Heart left ventricle (tissue), 16 donors: ENCODE measurements at regions not wholly inside any gene's neighbourhood (a gene's known extent, or its start where the extent isn't known, plus 50 kb on each side); places are given as distances from the start of the nearest gene placed in this dataset.
"Not testable (repeated sequence)": the region's sequence is repeated elsewhere in the genome, so short reads cannot be mapped to it uniquely, and the experiment has no call there.

Experiments
- ATAC-seq, 4 donors: fragments of 200-7000 bp; cut with Tn5 transposase; one replicate each; pipeline ENCODE4 v1.9.1; 2020 to 2022; ENCODE audit warnings: moderate library complexity in 4 of 4, mild to moderate bottlenecking in 3 of 4, moderate number of reproducible peaks in 1 of 4
- DNase-seq, 5 donors: peaks; one replicate each; pipeline ENCODE4 v3.0.0-alpha.2; 2020
- H3K27ac ChIP-seq, 12 donors: fragments of 200-600 bp; sonication (generic) in 4 of 12; one replicate each; pipeline versions ENCODE4 v1.5.0 to v1.8.0; 2016 to 2022; ENCODE audit warnings: mild to moderate bottlenecking in 2 of 12
- H3K27me3 ChIP-seq, 9 donors: fragments of 200-600 bp; sonication (generic) in 2 of 9; one replicate each; pipeline versions ENCODE4 v1.5.1 to v1.8.0; 2016 to 2022; ENCODE audit warnings: mild to moderate bottlenecking in 3 of 9
- H3K36me3 ChIP-seq, 9 donors: fragments of 200-600 bp; sonication (generic) in 2 of 9; one replicate each; pipeline versions ENCODE4 v1.5.0 to v1.8.0; 2018 to 2022; ENCODE audit warnings: mild to moderate bottlenecking in 2 of 9
- H3K4me1 ChIP-seq, 12 donors: fragments of 200-600 bp; sonication (generic) in 4 of 12; one replicate each; pipeline versions ENCODE4 v1.5.0 to v1.8.0; 2016 to 2022; ENCODE audit warnings: mild to moderate bottlenecking in 3 of 12
- H3K4me3 ChIP-seq, 12 donors: fragments of 200-600 bp; sonication (generic) in 4 of 12; one replicate each; pipeline versions ENCODE4 v1.5.0 to v1.8.0; 2017 to 2022; ENCODE audit warnings: mild to moderate bottlenecking in 9 of 12, moderate library complexity in 4 of 12
- H3K9me3 ChIP-seq, 12 donors: fragments of 200-600 bp; sonication (generic) in 4 of 12; one replicate each; pipeline versions ENCODE4 v1.5.0 to v1.8.0; 2016 to 2022; ENCODE audit warnings: mild to moderate bottlenecking in 1 of 12
- POLR2A ChIP-seq, 2 donors: fragments of 450-650 bp; IDR thresholded peaks; one replicate each; pipeline ENCODE4 v1.6.1; 2017; ENCODE audit warnings: antibody characterized with exemption in 2 of 2, mild to moderate bottlenecking in 2 of 2, moderate library complexity in 2 of 2
- WGBS, 4 donors: extraction: QIAGEN DNeasy Blood & Tissue Kit in 2 of 4; methylation state at CpG; one replicate each; pipeline versions ENCODE4 v1.1.5 to v1.1.7; 2013 to 2018; 5-methylcytosine and 5-hydroxymethylcytosine counted together
- intact Hi-C, 10 donors: fragments of 100-400 bp; cut with DNase I; formaldehyde crosslinking; loops; one replicate each; pipeline versions ENCODE4 v1.11.1 to v1.14.2; 2022
- TF ChIP-seq, protein P1 (sequence below), 12 donors: fragments of 200-600 bp; sonication (generic) in 4 of 12; IDR thresholded peaks; one replicate each; pipeline versions ENCODE4 v1.5.0 to v1.8.0; 2018 to 2022; ENCODE audit warnings: antibody characterized with exemption in 12 of 12, mild to moderate bottlenecking in 5 of 12
- donor health status: ischemic (EF 13 %, LVEDD 7.1; RV severe dilation, severe dysfunction).
- donor health status: healthy with polysubstance abuse.
- donor health status: DM: no; HTN: yes; CAD: no.
- donor health status: DM: no; HTN: no; CAD: no.
- donor health status: ischemic (EF 25% LVEDD 6.9; RV normal size, moderate dysfunction).
- donor health status: ischemic (EF 25% LVEDD 5.7; RV mildly dilated, moderate dysfunction).
- donor health status: healthy.
- donor health status: DM: yes; HTN: yes; CAD: no.
- donor health status: ischemic (EF 35%, LVEDD 5.7; RV mildly dilated, moderate dysfunction).
- donor health status: nonischemic (EF 11% LVEDD 7.7; RV severe dilation, severe dysfunction).
- donor health status: DM: yes; HTN: yes; CAD: no.
- donor health status: PGD.
- donor health status: ischemic (EF 29% LVEDD 5.4; RV normal size, mild dysfunction).
- donor health status: nonischemic (EF 23%, LVEDD 6.1; RV moderate dilation, normal function).

DNA sequence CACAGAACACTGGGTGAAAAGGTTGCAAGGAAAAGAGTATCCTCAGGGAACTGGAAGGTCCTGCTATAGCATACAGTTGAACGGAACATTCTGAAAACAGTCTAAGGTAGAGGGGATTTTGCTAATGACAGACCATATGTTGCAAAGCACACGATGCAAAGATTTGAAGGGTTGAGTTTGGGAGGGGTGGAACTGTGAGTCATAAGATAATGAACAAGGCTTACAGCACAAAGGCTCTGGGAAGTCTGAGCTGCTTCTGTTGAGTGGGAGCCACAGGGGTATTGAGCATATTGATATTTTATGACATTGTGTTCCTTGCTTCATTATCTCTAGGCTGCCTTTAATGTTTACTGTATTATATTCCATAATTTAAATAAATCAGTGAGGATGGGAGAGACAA lies 104.9 kb downstream of the PLPPR4 start:
- H3K27ac ChIP-seq, result no peak overlapping the region
- no peaks in the 10 kb centered on the region for H3K9me3 ChIP-seq
- no peak for TF ChIP-seq POLR2A (IDR thresholded peaks at IDR 0.05)
- TF ChIP-seq, protein P1, sequence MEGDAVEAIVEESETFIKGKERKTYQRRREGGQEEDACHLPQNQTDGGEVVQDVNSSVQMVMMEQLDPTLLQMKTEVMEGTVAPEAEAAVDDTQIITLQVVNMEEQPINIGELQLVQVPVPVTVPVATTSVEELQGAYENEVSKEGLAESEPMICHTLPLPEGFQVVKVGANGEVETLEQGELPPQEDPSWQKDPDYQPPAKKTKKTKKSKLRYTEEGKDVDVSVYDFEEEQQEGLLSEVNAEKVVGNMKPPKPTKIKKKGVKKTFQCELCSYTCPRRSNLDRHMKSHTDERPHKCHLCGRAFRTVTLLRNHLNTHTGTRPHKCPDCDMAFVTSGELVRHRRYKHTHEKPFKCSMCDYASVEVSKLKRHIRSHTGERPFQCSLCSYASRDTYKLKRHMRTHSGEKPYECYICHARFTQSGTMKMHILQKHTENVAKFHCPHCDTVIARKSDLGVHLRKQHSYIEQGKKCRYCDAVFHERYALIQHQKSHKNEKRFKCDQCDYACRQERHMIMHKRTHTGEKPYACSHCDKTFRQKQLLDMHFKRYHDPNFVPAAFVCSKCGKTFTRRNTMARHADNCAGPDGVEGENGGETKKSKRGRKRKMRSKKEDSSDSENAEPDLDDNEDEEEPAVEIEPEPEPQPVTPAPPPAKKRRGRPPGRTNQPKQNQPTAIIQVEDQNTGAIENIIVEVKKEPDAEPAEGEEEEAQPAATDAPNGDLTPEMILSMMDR (IDR thresholded peaks at IDR 0.05), result no peak
- H3K4me1 ChIP-seq, result no peaks in the 10 kb centered on the region
- DNase-seq (no peak), ATAC-seq (no peak)
- 17 to 21% (median 20%) methylated on average over 2 of the region's 2 CpGs for WGBS, 4 donors
- no peaks in the 10 kb centered on the region for H3K36me3 ChIP-seq
- H3K4me3 ChIP-seq, result no peak overlapping the region
- H3K27me3 ChIP-seq, result no peaks in the 10 kb centered on the region
- intact Hi-C loops, result no loop called here

DNA sequence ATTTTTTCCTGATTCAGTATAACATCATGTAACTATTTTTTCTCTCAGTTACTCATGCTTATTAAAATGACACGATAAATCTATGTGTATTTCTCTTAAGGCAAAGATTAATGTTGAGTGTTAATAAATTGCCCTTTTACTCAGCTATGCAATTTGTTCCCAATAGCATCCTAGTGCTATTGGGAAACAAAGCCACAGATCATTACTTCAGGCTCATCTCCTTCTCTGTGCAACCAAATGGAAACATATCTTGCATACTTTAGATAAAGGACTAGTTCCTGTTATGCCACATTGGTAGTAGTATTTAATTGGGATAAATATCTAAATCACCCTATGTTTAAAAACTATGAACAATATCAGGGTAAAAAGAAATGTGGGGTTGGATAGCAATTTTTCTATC lies 106.2 kb downstream of the PLPPR4 start:
- no peak overlapping the region for H3K27ac ChIP-seq
- H3K36me3 ChIP-seq, result no peaks in the 10 kb centered on the region
- intact Hi-C loops, result no loop called here
- no peaks in the 10 kb centered on the region for H3K4me1 ChIP-seq
- no peaks in the 10 kb centered on the region for H3K9me3 ChIP-seq
- H3K4me3 ChIP-seq, result no peak overlapping the region
- 86 to 93% (median 91%) methylated on average over 1 of the region's 1 CpG for WGBS, 4 donors
- no peaks in the 10 kb centered on the region for H3K27me3 ChIP-seq
- TF ChIP-seq, protein P1 (IDR thresholded peaks at IDR 0.05), result no peak
- TF ChIP-seq POLR2A (IDR thresholded peaks at IDR 0.05), result no peak
- ATAC-seq (no peak), DNase-seq (no peak)

DNA sequence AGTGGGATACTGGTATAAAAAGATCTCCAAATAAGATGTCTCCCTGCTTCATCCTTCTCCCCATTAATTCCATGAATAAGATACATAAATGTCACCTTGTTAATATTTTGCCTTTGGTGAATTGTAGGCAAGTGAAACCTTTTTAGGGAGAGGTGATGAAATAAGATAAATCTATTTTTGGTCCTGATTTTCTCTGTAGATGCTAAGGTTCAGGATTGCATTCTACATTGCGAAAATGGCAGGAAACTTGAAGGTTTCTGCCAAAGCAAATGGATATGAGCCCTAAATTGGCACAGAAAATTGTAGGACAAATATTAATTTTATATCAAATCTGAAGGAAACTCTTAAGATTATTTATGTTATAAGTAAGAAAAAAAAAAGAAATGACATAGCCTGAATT lies 107.1 kb downstream of the PLPPR4 start:
- Histone ChIP-seq H3K27ac (no peak overlapping the region), H3K4me3 (no peak overlapping the region), H3K9me3 (no peaks in the 10 kb centered on the region), H3K36me3 (no peaks in the 10 kb centered on the region), H3K4me1 (no peaks in the 10 kb centered on the region), H3K27me3 (no peaks in the 10 kb centered on the region)
- intact Hi-C loops, result no loop called here
- 75 to 88% (median 80%) methylated on average over 1 of the region's 1 CpG for WGBS, 4 donors
- no peak for TF ChIP-seq POLR2A (IDR thresholded peaks at IDR 0.05)
- TF ChIP-seq, protein P1 (IDR thresholded peaks at IDR 0.05), result no peak
- no peak for ATAC-seq
- no peak for DNase-seq

DNA sequence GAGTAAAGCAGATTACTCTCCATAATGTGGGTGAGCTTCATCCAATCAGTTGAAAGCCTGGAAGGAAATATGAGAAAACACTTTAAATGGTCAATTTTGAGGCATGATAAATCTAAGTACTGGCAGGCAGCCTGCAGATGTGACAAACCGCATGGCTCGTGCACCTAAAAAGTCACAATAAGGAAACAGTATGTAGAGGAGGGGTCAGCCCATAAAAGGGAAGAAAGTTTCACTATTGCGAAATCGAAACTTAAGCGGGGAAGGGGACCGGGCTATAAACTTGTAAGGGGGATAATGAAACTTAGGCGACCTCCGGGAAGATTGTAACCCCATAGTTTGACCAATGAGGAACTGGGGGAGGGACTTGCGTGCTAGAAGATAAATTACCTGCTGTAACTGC lies 109.8 kb downstream of the PLPPR4 start:
- ATAC-seq (no peak), DNase-seq (no peak)
- intact Hi-C loops, result no loop called here
- Histone ChIP-seq H3K36me3 (no peaks in the 10 kb centered on the region), H3K4me1 (no peaks in the 10 kb centered on the region), H3K4me3 (no peak overlapping the region), H3K9me3 (no peaks in the 10 kb centered on the region), H3K27ac (no peak overlapping the region), H3K27me3 (no peaks in the 10 kb centered on the region)
- WGBS, 4 donors, result 79 to 86% (median 84%) methylated on average over 9 of the region's 9 CpGs
- no peak for TF ChIP-seq POLR2A (IDR thresholded peaks at IDR 0.05)
- TF ChIP-seq, protein P1 (IDR thresholded peaks at IDR 0.05), result no peak

DNA sequence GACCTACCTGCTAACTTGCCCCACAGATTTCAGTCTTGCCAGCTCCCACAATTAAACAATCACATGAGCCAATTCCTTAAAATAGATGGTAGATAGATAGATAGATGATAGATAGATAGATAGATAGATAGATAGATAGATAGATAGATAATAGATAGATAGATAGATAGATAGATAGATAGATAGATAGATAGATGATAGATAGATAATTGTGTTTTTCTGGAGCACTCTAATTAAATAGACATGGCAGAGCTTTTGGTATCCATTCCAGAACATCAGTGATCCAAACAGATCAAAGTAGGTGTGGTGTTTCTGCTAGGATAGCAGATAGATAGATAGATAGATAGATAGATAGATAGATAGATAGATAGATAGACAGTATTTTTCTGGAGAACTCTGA lies 110.4 kb downstream of the PLPPR4 start:
- ATAC-seq, result not testable (repeated sequence)

More for the DNA sequence above, 110.4 kb downstream of the PLPPR4 start:
- intact Hi-C loops, H3K9me3 ChIP-seq, H3K27me3 ChIP-seq, DNase-seq, H3K36me3 ChIP-seq, H3K4me1 ChIP-seq, H3K27ac ChIP-seq, H3K4me3 ChIP-seq: not testable (repeated sequence)
